Epithelial cell of proximal tubule (primary cell): ENCODE measurements at regions not wholly inside any gene's neighbourhood (a gene's known extent, or its start where the extent isn't known, plus 50 kb on each side); places are given as distances from the start of the nearest gene placed in this dataset.
"Not testable (repeated sequence)": the region's sequence is repeated elsewhere in the genome, so short reads cannot be mapped to it uniquely, and the experiment has no call there.

ENCODE experiments used
- DNase-seq: peaks from one replicate; pipeline ENCODE4 v3.0.0-alpha.2; 2011; ENCODE audit warnings: low read depth
- H3K4me3 ChIP-seq: 2 replicates; pipeline ENCODE4 v1.5.1; 2011; ENCODE audit warnings: low read depth, mild to moderate bottlenecking, low read length

GRCh38 chr16:15307184-15307583 lies 70.9 kb downstream of the NPIPA5 start:
- DNase-seq, H3K4me3 ChIP-seq: not testable (repeated sequence)

- not testable (repeated sequence) for DNase-seq, H3K4me3 ChIP-seq
These were observed 72.2 kb downstream of the NPIPA5 start for GRCh38 chr16:15305889-15306288.

GRCh38 chr16:15303667-15304324 lies 74.3 kb downstream of the NPIPA5 start:
- H3K4me3 ChIP-seq, DNase-seq: not testable (repeated sequence)

GRCh38 chr16:15297104-15297503 lies 81.0 kb downstream of the NPIPA5 start:
- H3K4me3 ChIP-seq, DNase-seq: not testable (repeated sequence)

- not testable (repeated sequence) for DNase-seq, H3K4me3 ChIP-seq
These were observed 103.3 kb downstream of the NPIPA5 start for GRCh38 chr16:15274796-15275195.

- DNase-seq, H3K4me3 ChIP-seq: not testable (repeated sequence)
These were observed 104.1 kb downstream of the NPIPA5 start for GRCh38 chr16:15273964-15274363.

GRCh38 chr16:15266941-15267340 lies 111.2 kb downstream of the NPIPA5 start:
- not testable (repeated sequence) for H3K4me3 ChIP-seq, DNase-seq

GRCh38 chr16:15262212-15262611 lies 115.9 kb downstream of the NPIPA5 start:
- not testable (repeated sequence) for H3K4me3 ChIP-seq, DNase-seq

GRCh38 chr16:15247971-15248370 lies 130.1 kb downstream of the NPIPA5 start:
- not testable (repeated sequence) for DNase-seq, H3K4me3 ChIP-seq

GRCh38 chr16:15236674-15237323 lies 141.3 kb downstream of the NPIPA5 start:
- not testable (repeated sequence) for H3K4me3 ChIP-seq, DNase-seq

- DNase-seq, H3K4me3 ChIP-seq: not testable (repeated sequence)
These were observed 141.1 kb upstream of the RRN3 start for GRCh38 chr16:15235140-15235539.

GRCh38 chr16:15234702-15235101 lies 140.6 kb upstream of the RRN3 start:
- not testable (repeated sequence) for H3K4me3 ChIP-seq

GRCh38 chr16:15230432-15230831 lies 136.4 kb upstream of the RRN3 start:
- not testable (repeated sequence) for DNase-seq, H3K4me3 ChIP-seq

More at GRCh38 chr16:15234702-15235101, 140.6 kb upstream of the RRN3 start:
- not testable (repeated sequence) for DNase-seq

GRCh38 chr16:15229661-15230060 lies 135.6 kb upstream of the RRN3 start:
- DNase-seq, H3K4me3 ChIP-seq: not testable (repeated sequence)

- DNase-seq, H3K4me3 ChIP-seq: not testable (repeated sequence)
These were observed 130.6 kb upstream of the RRN3 start for GRCh38 chr16:15224651-15225050.

- not testable (repeated sequence) for H3K4me3 ChIP-seq, DNase-seq
These were observed 129.3 kb upstream of the RRN3 start for GRCh38 chr16:15223398-15223797.
